ENCODE measurements at regions not wholly inside any gene's neighbourhood (a gene's known extent, or its start where the extent isn't known, plus 50 kb on each side); places are given as distances from the start of the nearest gene placed in this dataset.
A peak's percentile ranks its signal among the peaks of the same experiment; 100 is the strongest.

GRCh38 chr18:24560511-24560981, 100.1 kb downstream of the HRH4 start:
- H3K4me3 ChIP-seq (ENCODE audit: low read length) = no peak overlapping the region
- TF ChIP-seq, protein P1, sequence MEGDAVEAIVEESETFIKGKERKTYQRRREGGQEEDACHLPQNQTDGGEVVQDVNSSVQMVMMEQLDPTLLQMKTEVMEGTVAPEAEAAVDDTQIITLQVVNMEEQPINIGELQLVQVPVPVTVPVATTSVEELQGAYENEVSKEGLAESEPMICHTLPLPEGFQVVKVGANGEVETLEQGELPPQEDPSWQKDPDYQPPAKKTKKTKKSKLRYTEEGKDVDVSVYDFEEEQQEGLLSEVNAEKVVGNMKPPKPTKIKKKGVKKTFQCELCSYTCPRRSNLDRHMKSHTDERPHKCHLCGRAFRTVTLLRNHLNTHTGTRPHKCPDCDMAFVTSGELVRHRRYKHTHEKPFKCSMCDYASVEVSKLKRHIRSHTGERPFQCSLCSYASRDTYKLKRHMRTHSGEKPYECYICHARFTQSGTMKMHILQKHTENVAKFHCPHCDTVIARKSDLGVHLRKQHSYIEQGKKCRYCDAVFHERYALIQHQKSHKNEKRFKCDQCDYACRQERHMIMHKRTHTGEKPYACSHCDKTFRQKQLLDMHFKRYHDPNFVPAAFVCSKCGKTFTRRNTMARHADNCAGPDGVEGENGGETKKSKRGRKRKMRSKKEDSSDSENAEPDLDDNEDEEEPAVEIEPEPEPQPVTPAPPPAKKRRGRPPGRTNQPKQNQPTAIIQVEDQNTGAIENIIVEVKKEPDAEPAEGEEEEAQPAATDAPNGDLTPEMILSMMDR (conservative IDR thresholded peaks at IDR 0.05; ENCODE audit: low read depth, low read length) = no peak
- peak; percentile 63 for DNase-seq (ENCODE audit: low read depth)

GRCh38 chr18:24561369-24561965, 101.0 kb downstream of the HRH4 start:
- DNase-seq (ENCODE audit: low read depth) = no peak
- H3K4me3 ChIP-seq (ENCODE audit: low read length) = no peak overlapping the region
- TF ChIP-seq, protein P1 (conservative IDR thresholded peaks at IDR 0.05; ENCODE audit: low read depth, low read length) = no peak

- H3K4me3 ChIP-seq (ENCODE audit: low read length) = no peak overlapping the region
- TF ChIP-seq, protein P1 (conservative IDR thresholded peaks at IDR 0.05; ENCODE audit: low read depth, low read length) = no peak
- no peak for DNase-seq (ENCODE audit: low read depth)
These were observed 106.8 kb downstream of the HRH4 start for GRCh38 chr18:24567199-24567598.

- H3K4me3 ChIP-seq (ENCODE audit: low read length) = no peak overlapping the region
- no peak for DNase-seq (ENCODE audit: low read depth)
- TF ChIP-seq, protein P1 (conservative IDR thresholded peaks at IDR 0.05; ENCODE audit: low read depth, low read length) = no peak
These were observed 110.3 kb downstream of the HRH4 start for GRCh38 chr18:24570716-24571115.

- no peak for DNase-seq (ENCODE audit: low read depth)
- H3K4me3 ChIP-seq (ENCODE audit: low read length) = no peak overlapping the region
- TF ChIP-seq, protein P1 (conservative IDR thresholded peaks at IDR 0.05; ENCODE audit: low read depth, low read length) = no peak
These were observed 122.3 kb downstream of the HRH4 start for GRCh38 chr18:24582771-24583170.

- no peak for DNase-seq (ENCODE audit: low read depth)
- H3K4me3 ChIP-seq (ENCODE audit: low read length) = no peak overlapping the region
- TF ChIP-seq, protein P1 (conservative IDR thresholded peaks at IDR 0.05; ENCODE audit: low read depth, low read length) = no peak
These were observed 123.8 kb downstream of the HRH4 start for GRCh38 chr18:24584205-24584604.

DNA sequence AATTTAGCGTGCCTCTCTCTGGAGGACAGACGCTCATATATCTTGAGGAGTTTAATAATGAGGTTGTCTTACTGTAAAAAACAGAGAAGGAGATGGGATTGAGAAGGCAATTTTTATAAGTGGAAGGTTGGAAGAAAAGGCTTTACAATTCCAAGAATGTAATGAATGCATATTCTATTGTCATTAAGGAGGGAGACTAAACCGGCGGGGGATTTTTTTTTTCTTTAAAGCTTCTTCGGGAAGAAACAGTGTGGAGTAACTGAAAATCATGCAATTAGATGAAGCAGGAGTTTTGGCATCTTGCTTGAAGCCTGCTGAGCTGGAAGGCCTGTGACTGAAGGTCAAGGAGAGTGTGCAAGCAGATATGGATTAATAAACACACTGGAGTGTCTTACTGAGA, 124.4 kb downstream of the HRH4 start:
- no peak for DNase-seq (ENCODE audit: low read depth)
- H3K4me3 ChIP-seq (ENCODE audit: low read length) = no peak overlapping the region
- TF ChIP-seq, protein P1 (conservative IDR thresholded peaks at IDR 0.05; ENCODE audit: low read depth, low read length) = no peak

Measured in retinal pigment epithelial cell (primary cell).